ENCODE measurements at regions not wholly inside any gene's neighbourhood (a gene's known extent, or its start where the extent isn't known, plus 50 kb on each side); places are given as distances from the start of the nearest gene placed in this dataset.

- DNase-seq: no peak
Observed at GRCh38 chr2:2550856-2551255, 219.8 kb upstream of the MYT1L start.

DNA sequence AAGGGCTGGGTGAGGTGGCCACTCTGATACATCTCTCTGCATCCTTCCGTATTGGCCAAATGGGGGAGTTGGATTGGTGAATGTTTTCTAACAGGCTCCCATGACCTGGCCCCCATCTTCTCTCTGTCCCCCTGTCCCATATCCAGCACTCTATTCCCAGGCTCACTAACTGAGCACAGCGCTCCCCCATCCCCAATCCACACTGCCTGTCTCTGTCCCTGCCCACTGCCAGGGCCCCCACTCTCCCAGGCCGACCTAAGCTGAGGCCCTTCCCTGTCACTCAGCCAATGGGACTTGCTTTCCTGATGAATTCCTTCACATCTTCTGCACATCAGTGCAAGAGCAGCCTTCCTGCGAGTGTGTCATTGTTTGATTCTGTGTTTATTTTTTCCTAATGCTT lies 216.8 kb upstream of the MYT1L start:
- DNase-seq: no peak

DNA sequence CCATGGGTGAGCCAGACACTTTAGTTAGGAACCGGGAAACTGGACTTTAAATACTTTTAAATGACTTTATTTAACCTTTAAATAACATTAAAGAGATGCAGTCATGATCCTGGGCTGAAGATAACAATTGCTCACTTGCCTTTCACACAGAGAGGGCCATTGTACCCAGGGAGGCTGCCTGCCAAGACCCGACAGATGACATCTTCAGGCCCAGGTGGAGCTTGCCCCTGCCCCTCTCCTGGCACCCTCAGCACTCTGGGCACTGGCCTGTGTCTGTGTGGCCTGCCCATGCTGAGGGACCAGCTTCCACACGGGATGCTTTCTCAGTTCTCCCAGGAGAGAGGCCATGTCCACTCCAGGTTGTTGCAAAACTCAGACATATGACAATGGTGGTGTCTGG lies 216.4 kb upstream of the MYT1L start:
- no peak for DNase-seq

DNA sequence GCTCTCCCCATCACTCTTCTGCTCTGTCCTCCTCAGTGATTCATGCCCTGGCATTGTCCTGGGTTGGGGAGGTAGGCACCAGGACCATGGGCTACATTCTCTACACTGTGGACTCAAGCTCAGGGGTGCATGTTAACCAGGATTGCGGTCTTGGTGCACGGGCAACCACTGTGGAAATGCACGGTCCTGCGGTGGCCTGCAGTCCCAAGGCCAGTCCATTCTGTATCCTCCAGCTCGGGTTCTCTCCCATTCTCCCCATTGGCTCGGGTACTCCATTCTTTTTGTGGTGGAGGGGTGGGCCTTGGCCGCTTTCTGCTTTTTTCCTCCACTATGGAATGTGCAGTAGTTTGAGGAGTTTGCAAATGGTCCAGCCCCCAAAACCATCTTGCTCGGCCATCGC lies 215.0 kb upstream of the MYT1L start:
- no peak for DNase-seq

- no peak for DNase-seq
Observed at GRCh38 chr2:2542966-2543611, 212.0 kb upstream of the MYT1L start.

DNA sequence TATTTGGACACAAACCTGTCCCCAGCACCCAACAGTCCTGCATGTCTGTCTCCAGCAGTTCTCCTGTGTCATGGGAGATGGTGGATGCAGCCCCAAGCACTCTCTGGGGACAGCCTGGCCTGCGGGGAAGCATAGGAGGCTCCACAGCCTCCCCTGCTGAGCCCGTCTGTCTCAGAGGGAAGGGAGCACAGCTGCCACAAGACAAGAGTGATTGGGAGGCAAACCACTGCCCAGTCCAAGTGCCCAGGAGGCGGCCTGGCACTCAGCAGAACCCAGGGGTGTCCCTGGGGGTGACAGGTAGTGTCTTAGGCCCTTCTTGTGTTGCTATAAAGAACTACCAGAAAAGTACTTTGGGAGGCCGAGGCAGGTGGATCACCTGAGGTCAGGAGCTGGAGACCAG lies 211.2 kb upstream of the MYT1L start:
- no peak for DNase-seq

GRCh38 chr2:2540406-2540805 lies 209.3 kb upstream of the MYT1L start:
- DNase-seq: no peak

DNA sequence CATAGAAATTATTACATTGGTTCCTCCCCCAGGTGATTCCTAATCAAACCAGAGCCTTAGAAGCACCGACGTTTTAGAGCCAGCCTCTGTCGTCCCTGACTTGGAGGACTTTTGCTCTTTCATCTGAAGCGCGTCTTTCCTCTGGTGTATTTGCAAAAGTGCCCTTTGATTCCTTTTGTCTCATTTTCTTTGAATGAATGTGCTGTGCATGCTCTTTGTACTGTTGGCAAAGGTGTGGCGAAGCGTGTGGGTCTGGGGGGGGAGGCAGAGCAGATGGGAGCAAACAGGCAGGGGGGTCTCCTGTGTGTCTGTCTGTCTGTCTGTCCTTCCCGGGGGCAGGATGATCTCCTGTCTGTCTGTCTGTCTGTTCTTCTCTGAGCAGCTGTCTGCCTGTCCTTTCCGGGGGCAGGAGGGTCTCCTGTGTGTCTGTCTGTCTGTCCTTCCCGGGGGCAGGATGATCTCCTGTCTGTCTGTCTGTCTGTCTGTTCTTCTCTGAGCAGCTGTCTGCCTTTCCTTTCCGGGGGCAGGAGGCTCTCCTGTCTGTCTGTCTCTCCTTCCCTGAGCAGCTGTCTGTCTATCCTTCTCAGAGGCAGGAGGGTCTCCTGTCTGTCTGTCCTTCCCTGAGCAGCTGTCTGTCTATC lies 205.5 kb upstream of the MYT1L start:
- DNase-seq: no peak

GRCh38 chr2:2530334-2530733 lies 199.3 kb upstream of the MYT1L start:
- DNase-seq: no peak

GRCh38 chr2:2528846-2529245 lies 197.8 kb upstream of the MYT1L start:
- no peak for DNase-seq

- DNase-seq: no peak
Observed at GRCh38 chr2:2527148-2527547, 196.1 kb upstream of the MYT1L start.

GRCh38 chr2:2524348-2524941 lies 193.4 kb upstream of the MYT1L start:
- no peak for DNase-seq

DNA sequence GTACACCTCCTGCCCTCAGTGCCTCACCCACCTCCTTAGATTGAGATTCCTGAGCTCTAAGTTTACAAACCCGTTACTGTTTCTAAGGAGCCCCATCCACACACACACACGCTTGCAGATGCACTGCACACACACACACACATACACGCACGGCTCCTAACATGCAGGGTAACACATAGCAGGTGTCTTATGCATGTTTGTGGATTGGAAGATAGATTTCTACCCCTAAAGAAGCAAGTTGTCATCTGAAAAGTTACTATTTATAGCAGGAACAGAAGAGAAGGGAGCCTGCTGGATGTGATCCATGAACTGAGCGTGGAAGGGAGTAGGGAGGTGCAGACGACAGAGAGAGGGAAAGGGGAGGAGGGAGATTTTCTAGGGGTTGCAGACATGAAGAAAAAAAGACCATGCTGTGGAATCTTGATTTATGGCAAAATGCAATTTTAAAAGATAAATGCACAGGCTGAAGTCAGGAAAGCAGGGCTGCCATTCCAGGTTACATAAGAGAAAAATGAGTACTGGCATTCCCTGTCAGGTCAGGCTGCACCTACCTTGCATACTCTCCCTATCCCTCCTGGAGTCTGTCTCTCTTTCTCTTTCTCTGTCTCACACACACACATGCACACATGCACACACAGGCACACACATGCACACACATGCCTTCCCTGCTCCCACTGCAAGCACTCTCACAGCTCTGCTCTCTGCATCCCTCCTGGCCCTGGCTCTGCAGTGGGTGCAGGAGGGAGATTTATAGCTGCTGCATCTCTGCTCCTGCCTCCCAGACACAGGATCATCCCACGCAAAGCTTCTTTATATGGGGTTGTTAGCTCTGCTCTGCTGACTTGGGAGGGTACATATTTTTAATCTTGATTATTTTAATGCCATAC lies 192.6 kb upstream of the MYT1L start:
- DNase-seq: no peak

DNA sequence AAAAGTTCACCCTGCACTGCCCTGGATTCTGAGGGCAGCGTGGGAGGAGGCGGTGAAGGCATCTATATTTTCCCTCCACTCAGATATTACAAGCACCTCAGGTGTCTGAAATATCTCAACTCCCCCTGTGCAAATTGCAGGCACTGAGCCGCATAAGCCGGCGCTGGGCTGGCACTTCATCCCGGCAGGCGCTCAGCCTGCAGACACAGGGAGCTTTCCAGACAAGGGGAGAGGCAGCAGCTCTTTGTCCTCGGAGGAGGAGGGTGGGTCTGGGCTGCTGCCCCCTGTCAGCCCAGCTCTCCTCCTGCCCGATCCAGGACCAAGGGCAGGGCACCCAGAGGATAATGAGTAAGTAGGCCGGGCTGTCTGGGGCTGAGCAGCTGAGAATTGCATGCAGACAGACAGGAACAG lies 189.3 kb upstream of the MYT1L start:
- DNase-seq: no peak

- no peak for DNase-seq
Observed at GRCh38 chr2:2519381-2519780, 188.3 kb upstream of the MYT1L start.

DNA sequence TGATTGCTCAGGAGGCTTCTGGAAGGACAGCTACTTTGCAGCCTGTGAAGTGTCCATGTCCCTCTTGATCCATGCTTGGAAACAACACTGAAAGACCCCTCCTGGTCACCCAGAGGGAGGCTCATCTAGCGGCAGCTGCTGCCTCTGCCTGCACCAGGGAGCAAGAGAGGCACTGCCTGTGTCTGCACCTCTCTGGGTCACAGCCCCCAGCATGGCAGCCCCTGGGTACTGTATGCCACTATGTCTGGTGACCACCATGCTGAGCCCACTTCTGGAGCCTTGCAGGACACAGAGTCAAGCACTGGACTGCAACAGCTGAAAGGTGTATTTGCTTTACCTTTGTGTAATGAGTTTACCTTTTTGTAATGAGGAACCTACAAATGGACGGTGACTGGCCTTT lies 186.3 kb upstream of the MYT1L start:
- DNase-seq: no peak

DNA sequence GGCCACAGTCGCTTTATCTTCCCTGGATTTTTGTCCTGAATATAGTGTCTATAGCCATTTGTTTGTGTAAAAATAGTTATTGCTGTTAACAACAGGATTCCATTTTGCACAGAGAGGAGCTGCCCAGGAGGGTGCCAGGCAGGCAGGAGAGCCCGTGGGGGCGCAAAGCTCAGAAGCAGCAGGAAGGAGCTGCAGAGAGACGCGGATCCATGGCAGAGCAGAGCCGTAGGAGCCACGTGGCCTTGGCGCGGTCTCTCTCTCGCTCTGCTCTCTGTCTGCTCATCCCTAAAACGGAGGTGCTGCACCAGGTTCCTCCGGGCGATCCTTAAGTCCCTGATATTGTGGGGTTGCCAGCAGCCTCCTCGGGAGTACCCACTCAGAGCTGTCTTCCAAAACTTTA lies 185.3 kb upstream of the MYT1L start:
- no peak for DNase-seq

DNA sequence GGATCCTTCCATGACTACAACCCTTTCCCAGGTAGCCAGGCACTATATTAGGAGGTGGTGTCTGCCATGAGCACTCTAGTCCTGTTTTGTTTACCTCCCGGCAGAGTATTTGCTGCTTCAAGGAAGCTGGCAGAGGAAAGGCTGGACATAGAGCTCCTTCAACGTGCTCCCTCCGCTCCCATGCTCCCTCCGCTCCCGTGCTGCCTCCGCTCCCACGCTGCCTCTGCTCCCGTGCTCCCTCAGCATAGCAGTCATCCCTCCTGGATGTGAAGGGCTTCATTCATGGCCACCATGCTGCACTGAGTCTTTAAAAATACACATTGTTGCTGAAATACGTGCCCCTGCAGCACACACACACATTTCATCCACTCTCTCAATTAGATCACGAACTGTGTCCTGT lies 181.9 kb upstream of the MYT1L start:
- DNase-seq: no peak

GRCh38 chr2:2507417-2507997 lies 176.4 kb upstream of the MYT1L start:
- no peak for DNase-seq

DNA sequence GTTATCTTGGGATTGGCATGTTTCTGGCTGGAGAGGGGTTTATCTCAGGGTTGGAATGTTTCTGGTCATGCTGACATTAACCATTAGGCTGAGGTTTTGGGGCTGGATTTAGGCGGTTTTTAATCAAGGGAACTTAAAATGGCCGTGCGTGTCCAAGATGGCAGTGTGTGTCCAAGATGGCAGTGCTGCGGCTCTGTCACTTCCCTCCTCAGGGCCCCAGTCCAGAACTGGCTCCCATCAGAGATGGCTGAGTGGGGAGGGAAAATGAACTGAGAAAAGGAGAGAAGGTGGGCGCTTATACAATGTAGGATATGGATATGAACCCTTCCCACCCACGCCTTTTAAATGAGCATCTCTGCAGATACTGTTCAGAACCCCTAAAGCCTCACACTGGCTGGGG lies 175.5 kb upstream of the MYT1L start:
- DNase-seq: no peak

- no peak for DNase-seq
Observed at GRCh38 chr2:2505604-2506003, 174.5 kb upstream of the MYT1L start.

DNA sequence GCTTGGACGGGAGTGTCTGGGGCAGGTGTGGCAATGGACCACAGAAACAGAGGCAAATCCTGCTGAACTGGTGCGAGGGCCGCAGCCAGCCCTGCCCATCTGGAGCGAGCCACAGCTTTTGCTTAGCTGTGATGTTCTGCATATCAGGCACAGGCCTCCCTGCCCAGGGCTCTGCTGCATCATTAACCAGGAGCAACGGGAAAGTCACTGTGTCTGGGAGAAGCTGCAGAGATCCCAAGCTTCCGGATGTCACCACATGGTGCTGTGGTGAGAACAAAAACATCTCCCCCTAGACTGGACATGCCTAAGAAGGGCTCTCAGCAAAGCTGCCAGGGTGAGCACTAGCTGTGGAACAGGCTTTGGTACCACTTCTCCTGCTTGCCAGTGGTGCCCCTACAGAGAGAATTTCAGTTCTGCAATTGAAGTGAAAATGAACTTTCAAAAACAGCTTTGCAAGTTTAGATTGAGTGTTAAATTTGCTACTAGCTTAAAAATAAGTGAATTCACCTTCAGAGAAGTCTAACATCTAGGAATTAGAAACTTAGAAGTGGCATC lies 172.9 kb upstream of the MYT1L start:
- DNase-seq: no peak

DNA sequence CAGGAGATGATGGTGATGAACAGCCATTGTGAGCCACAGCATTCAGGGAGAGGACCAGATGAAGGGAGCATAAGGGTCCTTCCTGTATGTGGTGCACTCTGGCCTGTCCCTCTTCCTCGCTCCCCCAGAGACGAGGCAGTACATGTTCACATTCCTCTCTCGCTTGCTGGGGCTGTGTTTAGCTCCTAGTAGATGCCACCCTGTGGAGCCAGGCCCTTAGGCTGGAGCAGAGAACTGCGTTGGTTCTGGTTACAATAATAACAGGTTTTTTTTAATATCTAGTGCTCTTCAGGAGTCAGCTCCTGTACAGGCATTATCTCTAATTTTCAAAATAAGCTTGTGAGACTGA lies 171.1 kb upstream of the MYT1L start:
- DNase-seq: no peak

Measured in hematopoietic multipotent progenitor cell treated with erythropoietin and hydrocortisone succinate and interleukin-3 and kit ligand, for 4 days (in vitro differentiated cells).